CD1c-positive myeloid dendritic cell (primary cell): ENCODE measurements at regions not wholly inside any gene's neighbourhood (a gene's known extent, or its start where the extent isn't known, plus 50 kb on each side); places are given as distances from the start of the nearest gene placed in this dataset.
"Not testable (repeated sequence)": the region's sequence is repeated elsewhere in the genome, so short reads cannot be mapped to it uniquely, and the experiment has no call there.

Experiments used
- DNase-seq: peaks from one replicate; pipeline ENCODE4 v3.0.0-alpha.2; 2016; ENCODE audit errors: extremely low spot score

DNA sequence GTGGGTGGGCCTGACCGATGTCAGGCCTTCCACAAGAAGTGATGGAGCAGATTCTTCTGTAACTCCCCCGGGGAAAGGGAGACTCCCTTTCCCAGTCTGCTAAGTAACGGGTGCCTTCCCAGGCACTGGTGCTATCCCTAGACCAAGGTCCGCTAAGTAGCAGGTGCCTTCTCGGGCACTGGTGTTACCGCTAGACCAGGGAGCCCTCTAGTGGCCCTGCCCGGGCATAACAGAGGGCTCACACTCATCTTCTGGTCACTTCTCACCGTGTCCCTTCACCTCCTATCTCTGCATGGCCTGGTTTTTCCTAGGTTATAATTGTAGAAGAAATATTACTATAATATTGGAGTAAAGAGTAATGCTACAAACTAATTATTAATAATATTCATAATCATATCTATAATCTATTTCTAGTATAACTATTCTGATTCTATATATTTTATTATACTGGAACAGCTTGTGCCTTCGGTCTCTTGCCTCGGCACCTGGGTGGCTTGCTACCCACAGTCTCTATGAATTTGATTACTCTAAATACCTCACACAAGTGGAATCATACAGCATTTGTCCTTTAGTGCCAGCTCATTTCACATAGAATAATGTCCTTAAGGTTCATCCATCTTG is 1378.7 kb downstream of the XPNPEP1 start:
- peak; percentile 57 for DNase-seq

DNA sequence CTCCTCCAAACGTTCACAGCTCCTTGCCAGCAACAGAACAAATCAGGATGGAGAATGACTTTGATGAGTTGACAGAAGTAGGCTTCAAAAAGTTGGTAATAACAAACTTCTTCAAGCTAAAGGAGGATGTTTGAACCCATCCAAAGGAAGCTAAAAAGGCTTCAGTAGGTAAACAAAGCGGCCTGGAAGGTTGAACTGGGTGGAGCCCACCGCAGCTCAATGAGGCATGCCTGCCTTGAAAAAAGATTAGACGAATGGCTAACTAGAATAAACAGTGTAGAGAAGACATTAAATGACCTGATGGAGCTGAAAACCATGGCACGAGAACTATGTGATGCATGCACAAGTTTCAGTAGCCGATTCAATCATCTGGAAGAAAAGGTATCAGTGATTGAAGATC is 1369.0 kb upstream of the SORCS1 start:
- DNase-seq, result not testable (repeated sequence)

DNA sequence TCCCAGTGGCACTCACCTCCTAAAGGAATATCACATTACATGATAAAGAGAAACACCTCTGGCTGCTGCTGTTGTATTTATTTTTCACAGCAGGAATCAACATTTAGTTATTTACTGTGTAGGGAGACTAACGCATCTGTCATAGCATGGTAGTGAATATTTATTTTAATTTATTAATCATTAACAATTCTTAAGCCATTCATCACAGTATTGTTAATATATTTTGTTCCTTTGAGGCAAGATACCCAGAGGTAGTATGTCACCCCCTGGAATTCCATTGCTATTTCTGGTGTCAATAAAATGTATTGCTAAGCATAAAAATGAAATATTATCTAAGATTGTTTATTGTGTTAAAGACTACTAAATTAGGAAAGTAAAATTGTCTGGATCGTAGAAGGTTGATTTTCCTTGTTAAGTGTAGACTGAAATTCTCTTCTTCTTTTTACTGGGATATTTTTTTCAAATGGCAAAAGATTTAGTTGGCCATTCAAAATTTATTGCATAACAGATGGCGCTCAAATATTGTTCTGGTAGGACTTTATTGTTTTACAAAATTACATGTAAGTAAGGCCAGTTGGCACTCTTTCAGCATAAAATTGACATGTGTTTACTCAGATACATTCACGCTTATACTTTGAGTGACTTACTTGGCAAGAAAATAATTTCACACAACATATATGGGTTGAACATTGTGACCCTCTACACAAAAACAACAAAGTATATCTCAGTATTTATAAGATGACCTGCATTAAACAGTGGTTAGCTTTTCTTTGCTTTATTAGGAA is 1358.7 kb upstream of the SORCS1 start:
- no peak for DNase-seq

GRCh38 chr10:108521827-108522492 is 1357.5 kb upstream of the SORCS1 start:
- DNase-seq, result no peak

DNA sequence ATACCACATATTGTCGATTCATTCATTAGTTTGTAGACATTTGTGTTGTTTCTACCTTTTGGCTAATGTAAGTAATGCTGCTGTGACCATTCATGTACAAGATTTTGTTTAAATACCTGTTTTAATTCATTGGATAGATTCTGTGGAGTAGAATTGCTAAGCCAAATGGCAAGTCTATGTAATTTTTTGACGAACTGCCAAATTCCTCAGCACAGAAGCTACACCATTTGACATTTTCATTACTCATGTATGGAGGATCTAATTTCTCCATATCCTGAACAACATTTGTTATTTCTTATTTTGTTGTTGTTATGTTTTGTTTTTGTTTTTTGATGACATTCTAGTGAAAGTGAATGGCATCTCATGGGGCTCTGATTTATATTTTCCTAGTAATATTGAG is 1351.3 kb upstream of the SORCS1 start:
- DNase-seq, result no peak

GRCh38 chr10:108500396-108500795 is 1335.9 kb upstream of the SORCS1 start:
- no peak for DNase-seq

GRCh38 chr10:108496106-108496505 is 1331.6 kb upstream of the SORCS1 start:
- DNase-seq, result no peak

DNA sequence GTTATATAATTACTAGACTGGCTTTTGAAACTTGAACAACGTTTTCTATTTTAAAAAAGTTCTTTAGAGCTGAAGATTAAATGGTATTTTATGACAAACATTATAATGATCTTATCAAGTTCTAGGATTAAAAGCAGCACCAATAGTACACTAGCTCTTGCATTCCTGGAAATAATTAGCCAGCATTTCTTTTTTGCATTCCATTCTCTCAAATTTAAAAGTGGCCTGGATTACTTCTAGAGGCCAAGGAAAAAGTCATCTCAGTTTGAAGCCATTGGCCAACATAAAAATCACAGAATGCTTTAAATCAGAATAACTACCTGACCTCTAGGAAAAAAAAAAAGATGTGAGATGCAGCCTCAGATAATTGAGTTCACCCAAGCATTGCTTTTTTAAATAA is 1326.4 kb upstream of the SORCS1 start:
- no peak for DNase-seq

DNA sequence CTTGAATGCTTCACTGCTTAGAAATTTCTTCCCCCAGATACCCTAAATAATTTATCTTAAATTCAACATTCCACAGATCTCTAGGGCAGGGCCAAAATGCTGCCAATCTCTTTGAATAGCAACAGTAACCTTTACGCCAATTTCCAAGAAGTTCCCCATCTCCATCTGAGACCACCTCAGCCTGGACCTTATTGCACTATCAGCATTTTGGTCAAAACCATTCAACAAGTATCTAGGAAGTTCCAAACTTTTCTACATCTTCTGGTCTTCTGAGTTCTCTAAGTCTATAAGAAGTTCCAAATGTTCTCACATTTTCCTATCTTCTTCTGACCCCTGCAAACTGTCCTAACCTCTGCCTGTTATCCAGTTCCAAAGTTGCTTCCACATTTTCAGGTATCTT is 1306.9 kb upstream of the SORCS1 start:
- no peak for DNase-seq

DNA sequence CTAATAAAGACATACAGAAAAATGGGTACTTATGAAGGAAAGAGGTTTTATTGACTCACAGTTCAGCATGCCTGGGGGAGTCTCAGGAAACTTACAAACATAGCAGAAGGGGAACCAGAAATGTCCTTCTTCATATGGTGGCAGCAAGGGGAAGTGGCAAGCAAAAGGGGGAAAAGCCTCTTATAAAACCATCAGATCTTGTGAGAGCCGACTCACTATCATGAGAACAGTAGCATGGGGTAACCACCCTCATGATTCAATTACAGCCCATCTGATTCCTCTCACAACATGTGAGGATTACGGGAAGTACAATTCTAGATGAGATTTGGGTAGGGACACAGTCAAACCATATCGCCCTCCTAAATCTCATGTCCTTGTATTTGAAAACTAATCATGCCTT is 1305.4 kb upstream of the SORCS1 start:
- DNase-seq, result peak; percentile 60

DNA sequence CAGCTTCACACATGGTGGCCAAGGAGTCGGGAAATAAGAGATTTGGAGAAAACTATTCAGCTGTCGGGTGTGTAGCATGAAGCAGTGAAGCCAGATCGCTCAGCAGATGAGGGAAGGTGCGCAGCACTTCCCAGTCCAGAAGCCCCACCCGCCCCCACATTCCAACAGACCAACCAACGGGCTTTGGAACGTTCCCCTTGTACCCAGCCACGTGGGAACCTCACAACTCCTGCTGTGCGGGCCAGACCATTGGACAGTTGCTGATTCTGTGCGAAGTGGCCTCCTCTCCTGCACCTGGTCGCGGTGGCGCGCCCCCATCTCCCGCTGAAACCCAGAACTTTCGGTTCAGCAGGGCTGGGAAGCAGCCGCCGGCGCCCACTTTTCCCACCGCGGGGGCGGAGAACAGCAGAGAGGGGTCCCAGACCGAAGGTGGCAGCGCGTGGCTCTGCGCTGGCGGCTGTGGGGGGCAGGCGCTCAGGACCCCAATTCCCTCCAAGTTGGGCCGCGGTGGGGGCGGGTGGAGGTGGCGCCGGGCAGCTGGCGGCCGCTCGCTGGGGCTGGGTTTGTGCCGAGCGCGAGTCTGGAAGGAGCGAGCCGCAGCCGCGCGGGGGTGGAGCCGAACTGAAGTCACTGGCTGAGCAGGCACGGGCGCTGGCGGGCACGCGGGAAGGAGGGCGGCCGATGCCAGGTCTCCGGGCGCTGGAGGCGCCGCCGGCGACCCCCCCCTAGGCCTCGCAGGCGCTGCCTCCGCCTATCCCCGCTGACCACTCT is 1301.5 kb upstream of the SORCS1 start:
- DNase-seq, result peak; percentile 38

DNA sequence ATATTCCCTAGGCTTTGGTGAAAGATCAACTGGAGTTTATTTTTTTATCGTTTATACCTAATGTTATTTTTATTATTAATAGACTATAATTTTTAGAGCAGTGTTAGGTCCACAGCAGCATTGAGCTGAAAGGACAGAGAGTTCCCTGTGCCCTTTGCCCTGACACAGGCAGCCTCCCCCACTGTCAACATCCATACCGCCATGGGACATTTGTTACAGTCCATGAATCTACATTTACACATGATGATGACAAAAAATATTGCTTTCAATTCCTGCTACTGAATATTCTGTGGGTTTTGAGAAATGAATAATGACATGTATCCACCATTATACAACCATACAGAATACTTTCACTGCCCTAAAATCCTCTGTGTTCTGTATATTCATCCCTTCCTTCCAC is 1297.5 kb upstream of the SORCS1 start:
- peak; percentile 18 for DNase-seq

DNA sequence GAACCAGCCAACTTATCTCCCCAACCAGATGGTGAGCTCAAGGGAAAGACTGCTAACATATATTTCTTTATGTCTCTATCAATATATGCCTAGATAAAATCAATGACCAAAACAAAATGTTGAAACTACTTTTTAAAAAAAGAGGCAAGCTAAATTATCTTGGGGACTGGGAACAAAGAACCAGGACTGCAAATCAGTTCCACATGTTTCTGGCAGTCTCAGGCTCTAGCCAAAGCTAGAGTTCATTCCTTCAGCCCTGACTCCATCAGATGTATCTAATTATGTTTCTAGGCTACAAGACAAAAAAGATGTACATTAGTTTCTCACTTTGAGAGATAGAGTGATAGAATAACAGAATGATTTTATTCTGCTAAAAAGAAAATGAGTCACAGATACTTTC is 1290.3 kb upstream of the SORCS1 start:
- no peak for DNase-seq

DNA sequence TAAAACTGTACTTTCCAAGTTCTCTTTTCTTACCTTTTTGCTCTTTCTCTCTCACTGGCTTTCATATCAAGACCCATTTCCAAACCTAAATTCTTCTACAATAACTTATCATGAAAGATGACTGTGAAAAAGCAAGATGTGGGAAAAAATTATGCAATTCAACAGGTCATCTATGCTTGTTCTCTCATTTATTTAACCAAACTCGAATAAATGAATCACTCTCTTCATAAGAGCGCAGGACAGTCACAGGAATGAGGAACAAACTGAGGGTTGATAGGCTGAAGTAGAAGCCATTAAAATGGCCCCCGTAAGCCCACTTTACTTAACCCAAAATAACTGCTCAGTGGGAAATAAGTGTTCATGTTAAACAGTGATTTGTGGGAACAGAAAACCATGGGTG is 1289.7 kb upstream of the SORCS1 start:
- DNase-seq, result no peak

DNA sequence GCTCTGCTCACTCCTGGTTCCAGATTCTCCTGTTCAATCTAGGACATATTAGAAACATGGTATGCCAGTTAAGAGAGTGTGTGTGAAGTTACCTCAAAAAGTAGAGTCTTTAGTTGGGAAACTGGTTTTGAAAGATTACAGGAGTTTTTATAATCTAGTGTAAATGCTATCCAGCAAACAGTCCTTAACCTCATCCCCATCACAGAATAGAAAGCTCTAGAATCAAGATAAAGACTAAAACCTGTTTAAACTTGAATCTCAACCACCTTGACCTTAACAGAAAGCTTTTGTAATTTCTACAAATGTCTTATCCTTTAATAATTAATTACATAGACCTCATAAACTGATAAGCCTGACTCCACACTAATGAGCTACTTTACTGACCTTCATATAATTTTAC is 1288.7 kb upstream of the SORCS1 start:
- no peak for DNase-seq

- no peak for DNase-seq
These were observed 1288.0 kb upstream of the SORCS1 start for GRCh38 chr10:108452533-108452932.

- no peak for DNase-seq
These were observed 1285.8 kb upstream of the SORCS1 start for GRCh38 chr10:108450280-108450679.

GRCh38 chr10:108445746-108446145 is 1281.2 kb upstream of the SORCS1 start:
- no peak for DNase-seq

DNA sequence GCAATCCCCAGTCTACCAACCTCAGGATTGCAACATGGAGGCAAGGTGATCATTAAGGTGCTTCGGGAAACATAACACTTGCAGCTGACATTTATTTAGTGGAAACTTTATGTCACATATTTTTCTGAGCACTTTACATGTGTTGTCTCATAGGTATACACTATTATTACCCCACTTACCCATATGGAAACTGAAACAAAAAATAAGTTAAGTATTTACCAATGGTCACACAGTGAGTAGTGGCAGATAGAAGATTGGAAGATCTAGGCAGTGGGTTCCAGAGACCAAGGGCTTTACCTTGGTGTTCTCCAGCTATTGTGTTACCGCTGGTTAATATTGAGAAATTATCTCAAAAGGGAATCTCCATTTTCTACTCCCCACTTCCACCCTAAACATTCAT is 1279.1 kb upstream of the SORCS1 start:
- no peak for DNase-seq

DNA sequence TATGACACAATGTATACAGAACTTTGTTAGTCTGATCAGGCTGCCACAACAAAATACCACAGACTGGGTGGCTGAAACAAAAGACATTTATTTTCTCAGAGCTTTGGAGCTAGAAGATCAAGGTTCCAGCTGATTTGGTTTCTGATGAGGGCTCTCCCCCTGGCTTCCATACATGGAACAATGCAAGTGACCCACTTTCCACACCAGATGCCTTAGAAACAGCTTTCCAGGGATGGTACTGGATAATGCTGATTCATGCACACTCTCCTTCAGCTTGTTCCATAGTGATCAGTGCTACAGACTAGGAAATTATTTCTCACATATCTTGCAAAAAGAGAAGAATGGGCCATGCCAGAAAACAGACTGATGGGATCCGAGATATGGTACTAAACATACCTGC is 1274.9 kb upstream of the SORCS1 start:
- DNase-seq, result no peak

DNA sequence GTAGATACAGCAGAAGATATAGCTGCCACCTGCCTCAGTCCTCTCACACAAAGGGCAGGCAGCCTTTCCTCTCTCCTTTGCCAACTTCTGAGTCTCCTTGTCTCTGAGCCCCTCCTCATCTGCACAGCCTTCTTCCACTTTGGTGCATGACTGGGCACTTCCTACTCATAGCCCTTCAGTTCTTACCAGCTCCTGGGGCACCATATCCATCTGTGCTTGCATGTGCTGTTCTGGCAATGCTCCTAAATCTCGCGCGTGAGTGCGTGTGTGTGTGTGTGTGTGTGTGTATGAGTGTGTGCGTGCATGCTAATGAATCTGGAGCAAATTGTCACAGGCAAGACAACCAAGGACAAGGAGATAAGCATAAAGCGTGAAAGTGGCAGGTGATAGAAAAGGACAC is 1271.6 kb upstream of the SORCS1 start:
- no peak for DNase-seq

- DNase-seq, result no peak
These were observed 1270.2 kb upstream of the SORCS1 start for GRCh38 chr10:108434559-108435252.
